ENCODE measurements at regions not wholly inside any gene's neighbourhood (a gene's known extent, or its start where the extent isn't known, plus 50 kb on each side); places are given as distances from the start of the nearest gene placed in this dataset.

- H3K27me3 ChIP-seq (ENCODE audit: low read depth, low read length): no peaks in the 10 kb centered on the region
- H3K9me3 ChIP-seq (ENCODE audit: insufficient read depth, low read length): no peaks in the 10 kb centered on the region
- H3K27ac ChIP-seq (ENCODE audit: low read length): no peak overlapping the region
- H2AFZ ChIP-seq (ENCODE audit: low read depth, low read length): no peak overlapping the region
- no peaks in the 10 kb centered on the region for H3K36me3 ChIP-seq (replicated peaks; ENCODE audit: low read depth, low read length)
- no peaks in the 10 kb centered on the region for H4K20me1 ChIP-seq (ENCODE audit: insufficient read depth, low read length)
- TF ChIP-seq CTCF (IDR thresholded peaks at IDR 0.05; ENCODE audit: low read depth, low read length): no peak
- no peak for TF ChIP-seq EZH2phosphoT487 (IDR thresholded peaks at IDR 0.05; ENCODE audit: low read depth)
- no peaks in the 10 kb centered on the region for H3K79me2 ChIP-seq (ENCODE audit: low read length)
- H3K4me1 ChIP-seq (ENCODE audit: low read length): no peaks in the 10 kb centered on the region
- H3K9ac ChIP-seq (ENCODE audit: low read length): no peak overlapping the region
- no peak overlapping the region for H3K4me2 ChIP-seq (ENCODE audit: low read length)
- no peak overlapping the region for H3K4me3 ChIP-seq (ENCODE audit: low read length)
Measured at GRCh38 chr11:98495601-98496000, 525.1 kb upstream of the CNTN5 start.

- Histone ChIP-seq H3K36me3 (replicated peaks; ENCODE audit: low read depth, low read length) (no peaks in the 10 kb centered on the region), H3K27ac (ENCODE audit: low read length) (no peak overlapping the region), H3K79me2 (ENCODE audit: low read length) (no peaks in the 10 kb centered on the region), H3K27me3 (ENCODE audit: low read depth, low read length) (no peaks in the 10 kb centered on the region), H3K4me3 (ENCODE audit: low read length) (no peak overlapping the region), H3K9ac (ENCODE audit: low read length) (no peak overlapping the region), H3K4me1 (ENCODE audit: low read length) (peaks cover 10% of the 10 kb centered on the region; the same call in 1 of the 2 replicates), H3K9me3 (ENCODE audit: insufficient read depth, low read length) (no peaks in the 10 kb centered on the region), H4K20me1 (ENCODE audit: insufficient read depth, low read length) (no peaks in the 10 kb centered on the region), H3K4me2 (ENCODE audit: low read length) (no peak overlapping the region), H2AFZ (ENCODE audit: low read depth, low read length) (no peak overlapping the region)
- TF ChIP-seq EZH2phosphoT487 (IDR thresholded peaks at IDR 0.05; ENCODE audit: low read depth) (no peak), CTCF (IDR thresholded peaks at IDR 0.05; ENCODE audit: low read depth, low read length) (no peak)
Measured at GRCh38 chr11:98507208-98507607, 513.5 kb upstream of the CNTN5 start.

- Histone ChIP-seq H3K36me3 (replicated peaks; ENCODE audit: low read depth, low read length) (no peaks in the 10 kb centered on the region), H4K20me1 (ENCODE audit: insufficient read depth, low read length) (no peaks in the 10 kb centered on the region), H2AFZ (ENCODE audit: low read depth, low read length) (no peak overlapping the region), H3K4me3 (ENCODE audit: low read length) (no peak overlapping the region), H3K4me1 (ENCODE audit: low read length) (no peaks in the 10 kb centered on the region), H3K4me2 (ENCODE audit: low read length) (no peak overlapping the region), H3K27me3 (ENCODE audit: low read depth, low read length) (no peaks in the 10 kb centered on the region), H3K9ac (ENCODE audit: low read length) (no peak overlapping the region), H3K79me2 (ENCODE audit: low read length) (no peaks in the 10 kb centered on the region), H3K9me3 (ENCODE audit: insufficient read depth, low read length) (no peaks in the 10 kb centered on the region), H3K27ac (ENCODE audit: low read length) (no peak overlapping the region)
- no peak for TF ChIP-seq CTCF (IDR thresholded peaks at IDR 0.05; ENCODE audit: low read depth, low read length)
- TF ChIP-seq EZH2phosphoT487 (IDR thresholded peaks at IDR 0.05; ENCODE audit: low read depth): no peak
Measured at GRCh38 chr11:98512938-98513337, 507.8 kb upstream of the CNTN5 start.

- no peaks in the 10 kb centered on the region for H3K4me1 ChIP-seq (ENCODE audit: low read length)
Measured at GRCh38 chr11:98531576-98531975, 489.2 kb upstream of the CNTN5 start.

More at GRCh38 chr11:98531576-98531975, 489.2 kb upstream of the CNTN5 start:
- Histone ChIP-seq H3K27ac (ENCODE audit: low read length) (no peak overlapping the region), H3K27me3 (ENCODE audit: low read depth, low read length) (no peaks in the 10 kb centered on the region), H4K20me1 (ENCODE audit: insufficient read depth, low read length) (no peaks in the 10 kb centered on the region), H3K4me3 (ENCODE audit: low read length) (no peak overlapping the region), H3K36me3 (replicated peaks; ENCODE audit: low read depth, low read length) (no peaks in the 10 kb centered on the region), H3K9ac (ENCODE audit: low read length) (no peak overlapping the region), H2AFZ (ENCODE audit: low read depth, low read length) (no peak overlapping the region), H3K4me2 (ENCODE audit: low read length) (no peak overlapping the region), H3K9me3 (ENCODE audit: insufficient read depth, low read length) (no peaks in the 10 kb centered on the region), H3K79me2 (ENCODE audit: low read length) (no peaks in the 10 kb centered on the region)
- no peak for TF ChIP-seq CTCF (IDR thresholded peaks at IDR 0.05; ENCODE audit: low read depth, low read length)

All from OCI-LY3 (cell line).